ENCODE measurements at regions not wholly inside any gene's neighbourhood (a gene's known extent, or its start where the extent isn't known, plus 50 kb on each side); places are given as distances from the start of the nearest gene placed in this dataset.

GRCh38 chr1:14222086-14222485 is 376.4 kb upstream of the KAZN start:
- no peak for DNase-seq

- no peak for DNase-seq
Measured at GRCh38 chr1:14228677-14229076, 369.8 kb upstream of the KAZN start.

- DNase-seq = no peak
Measured at GRCh38 chr1:14233510-14233909, 365.0 kb upstream of the KAZN start.

GRCh38 chr1:14236097-14236496 is 362.4 kb upstream of the KAZN start:
- DNase-seq = no peak

GRCh38 chr1:14238472-14239307 is 359.8 kb upstream of the KAZN start:
- no peak for DNase-seq

- no peak for DNase-seq
Measured at GRCh38 chr1:14240265-14240664, 358.2 kb upstream of the KAZN start.

GRCh38 chr1:14242123-14242522 is 356.4 kb upstream of the KAZN start:
- no peak for DNase-seq

GRCh38 chr1:14242870-14243269 is 355.6 kb upstream of the KAZN start:
- no peak for DNase-seq

- DNase-seq = no peak
Measured at GRCh38 chr1:14245954-14246353, 352.5 kb upstream of the KAZN start.

GRCh38 chr1:14246471-14246870 is 352.0 kb upstream of the KAZN start:
- no peak for DNase-seq

- no peak for DNase-seq
Measured at GRCh38 chr1:14247666-14248065, 350.8 kb upstream of the KAZN start.

GRCh38 chr1:14251871-14252270 is 346.6 kb upstream of the KAZN start:
- DNase-seq = no peak

GRCh38 chr1:14253676-14254075 is 344.8 kb upstream of the KAZN start:
- DNase-seq = no peak

- DNase-seq = no peak
Measured at GRCh38 chr1:14254251-14254650, 344.2 kb upstream of the KAZN start.

- no peak for DNase-seq
Measured at GRCh38 chr1:14255233-14255632, 343.3 kb upstream of the KAZN start.

GRCh38 chr1:14255711-14256110 is 342.8 kb upstream of the KAZN start:
- no peak for DNase-seq

- DNase-seq = no peak
Measured at GRCh38 chr1:14259191-14259757, 339.2 kb upstream of the KAZN start.

- DNase-seq = no peak
Measured at GRCh38 chr1:14260480-14260879, 338.0 kb upstream of the KAZN start.

GRCh38 chr1:14261395-14261794 is 337.1 kb upstream of the KAZN start:
- DNase-seq = no peak

GRCh38 chr1:14262637-14263036 is 335.8 kb upstream of the KAZN start:
- DNase-seq = no peak

- DNase-seq = no peak
Measured at GRCh38 chr1:14263225-14263624, 335.3 kb upstream of the KAZN start.

GRCh38 chr1:14263671-14264070 is 334.8 kb upstream of the KAZN start:
- DNase-seq = no peak

GRCh38 chr1:14265495-14265894 is 333.0 kb upstream of the KAZN start:
- DNase-seq = no peak

GRCh38 chr1:14267991-14268390 is 330.5 kb upstream of the KAZN start:
- DNase-seq = no peak

- DNase-seq = no peak
Measured at GRCh38 chr1:14270821-14271220, 327.7 kb upstream of the KAZN start.

All from activated T-cell treated with anti-CD3 and anti-CD28 coated beads for 4 hours (primary cell).